GM21447 (cell line): ENCODE measurements at regions not wholly inside any gene's neighbourhood (a gene's known extent, or its start where the extent isn't known, plus 50 kb on each side); places are given as distances from the start of the nearest gene placed in this dataset.
"Not testable (repeated sequence)": the region's sequence is repeated elsewhere in the genome, so short reads cannot be mapped to it uniquely, and the experiment has no call there.

Source experiments
- ATAC-seq: cut with Tn5 transposase; IDR thresholded peaks from one replicate; pipeline ENCODE4 v1.9.1; 2021; ENCODE audit not compliant: unreplicated experiment

DNA sequence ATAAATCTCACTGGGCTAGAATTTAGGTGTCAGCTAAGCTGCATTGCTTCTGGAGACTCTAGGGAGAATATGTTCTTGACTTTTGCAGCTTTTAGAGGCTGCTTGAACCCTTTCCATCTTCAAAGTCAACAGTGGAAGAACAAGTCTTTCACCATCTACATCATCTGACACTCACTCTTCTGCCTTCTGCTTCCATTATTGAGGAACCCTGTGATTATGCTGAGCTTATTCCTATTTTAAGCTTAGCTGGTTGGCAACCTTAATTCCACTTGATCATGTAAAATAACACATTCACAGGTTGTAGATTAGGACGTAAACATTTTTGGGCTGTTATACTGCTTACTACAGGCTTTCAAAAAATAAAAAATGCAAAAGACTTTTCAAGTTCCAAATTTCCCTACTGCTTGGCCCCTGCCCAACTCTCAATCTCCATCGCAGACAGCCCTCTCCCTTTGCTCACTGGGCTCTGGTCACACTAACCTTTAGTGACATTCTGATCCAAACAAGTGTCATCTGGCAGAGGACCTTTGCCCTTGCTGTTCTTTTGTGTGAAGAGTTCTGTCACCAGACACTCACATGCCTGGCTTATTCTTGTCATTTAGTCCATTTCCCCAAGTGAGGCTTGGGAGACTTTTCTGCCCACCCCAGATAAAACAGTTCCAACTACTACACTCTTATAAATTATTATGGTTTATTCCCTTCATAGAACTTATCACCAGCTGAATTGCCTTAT lies 1056.0 kb downstream of the STIM2 start:
- ATAC-seq, result no peak

DNA sequence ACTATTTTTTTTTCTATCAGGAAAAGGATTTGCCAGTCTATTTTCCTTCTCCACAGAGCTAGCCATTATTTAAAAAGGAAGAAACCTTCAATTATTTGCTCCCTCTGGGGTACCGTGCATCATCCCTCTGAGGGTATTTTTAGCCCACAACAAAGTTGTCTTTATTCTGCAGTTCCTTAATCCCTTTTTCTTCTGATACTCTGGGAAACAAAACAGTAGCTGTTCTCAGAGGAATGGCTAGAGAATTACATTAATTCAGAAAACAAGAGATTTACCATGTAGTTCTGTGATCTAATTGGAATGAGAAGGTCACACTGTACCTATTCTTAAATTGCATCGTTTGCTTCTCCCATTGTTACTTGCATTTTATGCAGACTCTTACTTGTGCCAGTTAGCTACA lies 1056.7 kb downstream of the STIM2 start:
- ATAC-seq, result no peak

DNA sequence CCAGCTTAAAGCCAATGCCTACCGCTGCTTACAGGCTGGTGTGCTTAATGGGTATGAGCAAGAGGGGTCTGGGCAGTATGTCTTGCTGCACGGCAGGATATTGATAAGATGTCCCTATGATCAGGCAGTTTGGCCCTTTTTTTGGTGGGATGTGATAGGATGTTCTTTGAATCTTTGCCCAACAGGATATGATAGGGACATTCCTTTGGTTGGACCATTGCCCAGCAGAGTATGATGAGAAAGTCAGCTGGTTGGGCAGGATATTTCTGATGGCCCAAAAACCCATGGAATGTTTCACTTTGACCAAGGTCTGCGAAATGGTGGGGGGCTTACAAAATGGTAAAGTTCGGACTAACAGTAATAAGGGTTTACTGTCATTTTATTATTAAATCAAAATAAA lies 1060.6 kb downstream of the STIM2 start:
- no peak for ATAC-seq

DNA sequence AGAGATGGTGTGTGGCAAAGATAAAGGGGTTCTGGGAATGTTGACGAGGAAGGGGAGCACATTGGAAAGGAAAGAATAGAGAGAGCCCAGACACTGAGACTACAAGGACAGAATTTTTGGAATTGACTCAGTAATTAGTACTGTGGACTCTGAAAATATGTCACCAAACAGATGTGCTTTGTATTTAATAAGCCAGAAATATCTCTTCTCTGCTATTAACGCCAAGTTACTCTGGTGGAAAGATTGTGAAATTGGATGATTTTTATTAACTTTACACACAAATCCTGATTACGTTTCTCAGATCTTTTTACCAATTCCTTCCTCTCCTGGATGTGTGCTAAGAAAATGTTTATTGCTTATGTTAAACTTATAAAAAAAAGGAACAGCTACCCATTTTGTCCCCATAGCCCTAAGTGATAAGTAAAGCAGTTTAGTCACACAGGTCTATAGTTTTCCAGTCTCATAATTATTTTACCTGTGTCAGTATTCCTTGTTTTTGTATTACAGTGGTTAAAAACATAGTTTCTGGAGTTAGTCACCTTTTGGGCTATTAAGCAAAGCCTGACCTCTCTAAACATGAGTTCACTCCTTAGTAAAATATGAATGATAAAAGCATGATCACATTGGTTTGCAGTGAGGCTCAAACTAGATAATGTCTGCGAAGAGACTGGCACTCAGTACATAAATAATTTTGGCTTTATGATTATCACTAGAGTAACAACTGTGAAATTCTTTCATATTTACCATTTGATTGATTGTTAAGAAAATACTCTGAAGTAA lies 1068.3 kb downstream of the STIM2 start:
- ATAC-seq, result no peak

DNA sequence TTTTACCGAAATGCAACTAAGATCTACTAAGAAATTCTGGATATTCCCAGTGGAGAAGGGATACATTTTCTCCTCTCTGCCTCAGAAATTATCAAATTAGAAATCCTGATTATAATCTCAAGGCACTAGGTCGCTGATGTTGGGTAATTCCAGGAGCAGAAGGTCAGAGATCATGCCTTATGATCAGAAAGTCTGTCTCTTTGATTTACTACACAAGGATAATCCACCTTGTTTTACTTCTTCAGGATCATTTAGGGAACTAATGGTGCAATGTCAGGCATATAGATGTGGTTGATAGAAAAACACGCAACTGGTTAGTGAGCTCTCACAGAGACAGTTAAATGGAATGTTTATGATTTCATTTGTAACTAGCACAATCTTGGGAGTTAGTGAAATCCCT lies 1069.7 kb downstream of the STIM2 start:
- no peak for ATAC-seq

DNA sequence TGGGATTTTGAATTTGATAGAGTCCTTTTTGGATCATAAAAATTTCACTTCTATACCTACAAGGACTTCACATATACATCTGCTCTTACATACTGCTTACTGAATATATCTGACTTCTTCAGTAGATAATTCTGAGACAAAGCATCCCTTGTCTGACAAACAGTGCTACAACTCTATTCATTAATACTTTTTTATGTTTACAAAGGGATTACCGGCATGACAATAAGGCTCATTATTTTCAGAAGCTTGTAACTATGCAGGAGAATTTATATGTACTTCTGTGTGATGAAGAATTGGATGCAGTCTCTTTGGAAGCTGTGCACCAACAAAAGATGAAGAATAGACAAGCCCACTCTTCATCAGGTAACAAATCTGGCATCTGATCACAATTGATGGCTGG lies 1070.3 kb downstream of the STIM2 start:
- ATAC-seq, result no peak

DNA sequence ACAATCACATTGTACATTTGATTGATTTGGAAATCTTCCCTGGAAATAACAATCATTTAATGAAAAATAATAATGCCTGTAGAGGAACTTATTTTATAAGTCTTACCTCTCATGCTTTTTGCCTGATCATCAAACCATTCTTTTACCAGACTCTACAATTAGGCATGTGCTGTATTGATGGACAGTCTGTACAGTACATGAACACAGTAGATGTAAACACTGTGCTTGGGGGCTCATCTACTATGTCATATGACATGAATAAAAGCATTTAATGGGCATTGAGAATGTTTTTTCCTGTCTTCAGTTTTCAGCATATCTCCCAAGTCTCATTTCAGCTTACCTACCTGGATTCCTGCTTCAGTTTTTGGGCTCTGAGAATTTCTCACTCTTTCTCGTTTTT lies 1070.9 kb downstream of the STIM2 start:
- no peak for ATAC-seq

DNA sequence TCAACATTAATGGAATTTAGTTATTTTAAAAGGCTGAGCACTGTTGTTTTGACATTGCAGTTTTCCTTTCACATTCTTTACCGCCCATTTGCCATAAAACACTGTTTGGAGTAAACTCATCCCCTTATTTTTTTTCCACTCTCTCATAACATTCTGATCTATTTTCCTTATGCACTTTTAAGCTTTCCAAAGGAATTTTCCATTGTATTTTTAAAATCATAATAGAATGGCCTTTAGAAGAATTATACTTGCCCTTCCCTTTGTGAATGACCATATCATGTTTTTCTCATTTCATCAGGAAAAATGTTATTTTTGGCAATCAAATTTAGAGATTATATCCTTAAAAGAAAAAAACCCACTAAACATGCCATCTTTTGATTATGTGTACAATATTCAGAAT lies 1074.2 kb downstream of the STIM2 start:
- no peak for ATAC-seq

DNA sequence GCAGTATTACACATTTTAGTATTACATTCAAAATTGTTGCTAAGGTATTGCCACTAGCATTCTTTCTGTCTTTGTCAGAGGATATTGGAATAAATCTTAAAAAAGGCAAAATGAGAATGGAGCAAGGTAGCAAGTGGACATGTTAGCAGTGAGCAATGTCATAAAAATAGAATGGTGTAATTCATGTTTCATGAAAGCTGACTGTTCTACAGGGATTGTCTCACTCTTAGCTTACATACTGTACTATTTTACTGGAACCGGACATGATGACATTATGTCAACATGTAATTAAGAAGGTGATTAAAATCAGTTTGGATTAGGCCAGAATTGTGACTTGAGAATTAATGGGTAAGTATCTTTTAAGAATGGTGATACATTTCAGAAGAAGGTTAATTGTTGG lies 1086.2 kb downstream of the STIM2 start:
- ATAC-seq, result no peak

DNA sequence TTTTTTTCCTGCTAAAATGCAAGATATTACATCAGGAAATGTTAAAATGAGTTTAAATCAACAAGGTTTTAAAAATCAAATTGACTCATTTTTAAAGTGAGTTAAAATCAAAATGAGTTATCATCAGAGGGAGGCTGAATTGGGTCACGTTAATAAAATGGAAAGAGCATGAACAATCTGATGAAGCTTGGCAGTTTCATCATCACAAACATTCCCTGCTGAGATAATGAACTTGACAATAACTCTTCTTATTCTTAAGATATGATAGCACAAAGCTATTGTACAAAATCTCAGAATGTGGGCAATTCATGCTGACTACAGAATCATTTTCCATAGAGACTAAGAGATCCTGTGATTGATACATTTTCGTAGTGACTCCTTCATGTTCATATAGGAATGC lies 1086.7 kb downstream of the STIM2 start:
- no peak for ATAC-seq

DNA sequence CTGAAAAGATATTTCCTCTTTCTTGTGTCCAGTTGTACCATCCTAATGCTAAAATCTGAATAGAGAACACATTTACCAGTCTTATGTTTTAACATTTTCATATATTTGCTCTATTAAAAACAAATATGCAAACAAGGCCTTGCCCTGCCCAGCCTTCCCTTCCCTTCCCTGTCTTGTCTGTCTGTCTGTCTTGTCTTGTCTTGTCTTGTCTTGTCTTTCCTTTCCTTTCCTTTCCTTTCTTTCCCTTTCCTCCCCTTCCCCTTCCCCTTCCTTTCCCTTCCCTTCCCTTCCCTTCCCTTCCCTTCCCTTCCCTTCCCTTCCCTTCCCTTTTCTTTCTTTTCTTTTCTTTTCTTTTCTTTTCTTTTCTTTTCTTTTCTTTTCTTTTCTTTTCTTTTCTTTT lies 1103.5 kb downstream of the STIM2 start:
- ATAC-seq, result no peak

DNA sequence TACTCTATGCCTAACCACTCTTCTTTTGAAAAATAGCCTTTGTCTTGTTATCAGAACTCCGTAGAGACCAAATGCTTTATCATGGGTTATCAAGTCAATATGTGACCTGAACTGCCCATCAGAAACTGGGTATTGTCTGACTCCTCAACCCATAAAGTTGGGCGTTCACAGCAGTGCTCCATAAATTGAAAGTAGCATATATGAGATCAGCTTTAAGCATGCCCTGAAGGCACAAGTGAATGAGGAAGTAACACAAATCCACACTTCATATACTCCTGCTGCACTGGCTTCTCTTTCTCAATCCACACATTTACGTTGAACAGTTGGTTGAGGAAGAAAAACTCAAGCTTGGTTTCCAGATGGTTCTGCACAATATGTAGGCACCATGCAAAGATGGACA lies 1106.0 kb downstream of the STIM2 start:
- ATAC-seq, result no peak

DNA sequence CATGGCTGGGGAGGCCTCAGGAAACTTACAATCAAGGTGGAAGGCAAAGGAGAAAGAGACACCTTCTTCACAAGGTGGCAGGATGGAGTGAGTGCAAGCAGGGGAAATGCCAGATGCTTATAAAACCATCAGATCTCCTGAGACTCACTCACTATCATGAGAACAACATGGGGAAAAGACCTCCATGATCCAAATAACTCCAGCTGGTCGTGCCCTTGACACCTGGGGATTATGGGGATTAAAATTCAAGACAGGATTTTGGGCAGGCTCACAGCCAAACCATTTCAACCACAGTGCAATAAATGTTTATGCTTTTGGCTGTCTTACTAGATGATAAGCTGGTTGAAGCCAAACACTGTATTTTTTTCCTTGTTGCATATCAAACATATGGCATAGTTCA lies 1112.4 kb downstream of the STIM2 start:
- no peak for ATAC-seq

DNA sequence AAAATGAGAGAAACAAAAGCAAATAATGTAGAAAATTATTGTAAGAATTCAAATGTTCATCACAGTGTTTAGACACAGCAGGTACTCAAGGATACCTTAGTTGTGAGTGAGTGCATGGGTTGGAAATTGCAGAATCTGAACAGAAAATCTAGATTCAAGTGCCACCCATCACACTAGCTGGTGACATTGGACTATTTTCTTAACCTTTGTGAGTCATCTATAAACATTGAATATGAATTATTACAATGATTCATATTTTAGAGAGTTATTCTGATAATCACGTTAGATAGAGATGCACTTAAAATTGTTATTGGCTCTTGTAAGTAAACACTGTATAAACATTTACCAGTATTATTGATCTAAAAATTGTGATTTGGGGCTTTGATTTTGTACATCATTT lies 1113.1 kb downstream of the STIM2 start:
- ATAC-seq, result no peak

DNA sequence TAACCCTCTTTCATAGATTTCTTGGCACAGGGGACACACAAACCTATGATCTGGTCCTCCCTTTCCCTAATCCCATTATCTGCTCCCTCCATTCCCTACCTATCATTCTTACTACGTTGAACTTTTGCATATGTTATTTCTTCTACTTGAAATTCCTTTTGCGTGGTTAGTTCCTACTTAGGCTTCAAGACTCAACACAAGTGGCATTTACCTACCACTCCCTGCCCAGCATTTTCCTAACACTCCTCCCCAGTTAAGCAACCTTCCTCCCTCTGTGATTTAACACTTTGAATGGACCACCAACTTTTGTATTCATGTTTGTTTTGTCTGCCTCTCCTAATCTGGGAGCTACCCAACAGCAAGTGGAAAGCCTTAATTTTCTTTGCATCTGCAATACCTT lies 1113.7 kb downstream of the STIM2 start:
- no peak for ATAC-seq

DNA sequence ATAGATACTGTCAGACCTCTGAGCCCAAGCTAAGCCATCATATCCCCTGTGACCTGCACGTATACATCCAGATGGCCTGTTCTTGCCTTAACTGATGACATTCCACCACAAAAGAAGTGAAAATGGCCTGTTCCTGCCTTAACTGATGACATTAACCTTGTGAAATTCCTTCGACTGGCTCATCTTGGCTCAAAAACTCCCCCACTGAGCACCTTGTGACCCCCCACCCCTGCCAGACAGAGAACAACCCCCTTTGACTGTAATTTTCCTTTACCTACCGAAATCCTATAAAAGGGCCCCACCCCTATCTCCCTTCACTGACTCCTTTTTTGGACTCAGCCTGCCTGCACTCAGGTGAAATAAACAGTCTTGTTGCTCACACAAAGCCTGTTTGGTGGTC lies 1114.2 kb downstream of the STIM2 start:
- ATAC-seq, result not testable (repeated sequence)

DNA sequence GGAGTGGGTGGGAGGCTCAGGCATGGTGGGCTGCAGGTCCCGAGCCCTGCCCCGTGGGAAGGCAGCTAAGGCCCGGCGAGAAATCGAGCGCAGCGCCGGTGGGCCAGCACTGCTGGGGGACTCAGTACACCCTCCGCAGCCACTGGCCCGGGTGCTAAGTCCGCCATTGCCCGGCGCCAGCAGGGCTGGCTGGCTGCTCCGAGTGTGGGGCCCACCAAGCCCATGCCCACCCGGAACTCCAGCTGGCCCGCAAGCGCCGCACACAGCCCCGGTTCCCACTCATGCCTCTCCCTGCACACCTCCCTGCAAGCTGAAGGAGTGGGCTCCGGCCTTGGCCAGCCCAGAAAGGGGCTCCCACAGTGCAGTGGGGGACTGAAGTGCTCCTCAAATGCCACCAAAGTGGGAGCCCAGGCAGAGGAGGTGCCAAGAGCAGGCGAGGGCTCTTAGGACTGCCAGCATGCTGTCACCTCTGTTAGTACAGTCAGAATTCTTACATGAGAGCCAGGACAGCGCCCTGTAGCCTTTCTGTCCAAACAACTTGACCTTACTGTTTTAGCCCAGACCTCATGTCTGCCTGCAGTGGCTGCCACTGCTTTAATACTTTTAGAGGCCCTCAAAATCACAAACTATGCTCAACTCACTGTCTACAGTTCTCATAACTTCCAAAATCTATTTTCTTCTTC lies 1117.9 kb downstream of the STIM2 start:
- not testable (repeated sequence) for ATAC-seq

DNA sequence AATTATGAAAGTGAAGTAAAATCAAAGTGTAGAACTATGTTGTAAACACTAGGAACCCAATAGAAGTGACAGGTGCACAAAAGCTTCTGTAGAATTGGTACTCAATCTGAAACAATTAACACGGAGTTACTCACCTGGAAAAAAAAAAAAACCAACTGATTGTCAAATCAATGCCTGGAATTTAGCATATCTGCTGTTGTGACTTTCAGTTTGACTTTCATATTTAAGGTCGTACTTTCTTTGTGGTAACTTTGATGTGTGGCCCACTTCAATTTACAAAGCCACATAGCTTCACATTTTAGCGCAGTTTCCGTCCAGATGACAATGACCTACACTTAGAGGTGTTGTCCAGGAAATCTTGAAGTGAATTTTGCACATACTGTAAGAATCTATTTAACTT lies 1124.9 kb downstream of the STIM2 start:
- ATAC-seq, result no peak

DNA sequence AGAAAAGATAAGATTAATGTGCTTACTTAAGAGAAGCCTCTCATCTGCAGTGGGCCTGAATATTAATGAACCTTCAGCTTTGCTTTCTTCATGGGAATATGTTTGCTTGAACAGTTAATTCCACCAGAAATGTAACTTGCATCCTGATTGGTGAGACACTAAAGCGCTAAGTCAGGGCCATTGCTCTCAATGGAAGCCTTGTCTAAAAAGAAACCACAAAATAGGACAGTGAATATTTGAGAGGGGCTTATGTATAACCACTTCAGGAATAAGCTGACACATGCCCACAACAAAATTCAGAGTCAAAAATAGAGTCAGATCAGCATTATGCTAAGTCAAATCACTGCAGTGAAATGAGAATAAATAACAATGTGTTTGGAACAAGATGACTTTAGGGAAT lies 1125.8 kb downstream of the STIM2 start:
- ATAC-seq, result no peak

DNA sequence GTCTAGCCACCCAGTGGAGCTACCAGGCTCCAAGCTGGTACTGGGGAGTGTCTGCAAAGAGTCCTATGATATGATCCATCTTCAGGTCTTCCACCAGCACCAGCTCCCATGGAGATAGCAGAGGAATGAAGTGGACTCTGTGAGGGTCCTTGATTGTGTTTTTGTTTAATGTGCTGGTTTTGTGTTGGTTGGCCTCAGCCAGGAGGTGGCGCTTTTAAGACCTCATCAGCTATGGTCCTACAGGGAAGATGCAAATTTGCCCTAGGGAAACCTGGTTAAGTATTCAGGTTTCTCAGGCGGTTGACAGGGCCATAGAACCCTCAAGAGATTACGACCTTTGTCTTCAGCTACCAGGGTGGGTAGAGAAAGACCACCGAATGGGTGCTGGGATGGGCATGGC lies 1141.1 kb downstream of the STIM2 start:
- ATAC-seq, result no peak

DNA sequence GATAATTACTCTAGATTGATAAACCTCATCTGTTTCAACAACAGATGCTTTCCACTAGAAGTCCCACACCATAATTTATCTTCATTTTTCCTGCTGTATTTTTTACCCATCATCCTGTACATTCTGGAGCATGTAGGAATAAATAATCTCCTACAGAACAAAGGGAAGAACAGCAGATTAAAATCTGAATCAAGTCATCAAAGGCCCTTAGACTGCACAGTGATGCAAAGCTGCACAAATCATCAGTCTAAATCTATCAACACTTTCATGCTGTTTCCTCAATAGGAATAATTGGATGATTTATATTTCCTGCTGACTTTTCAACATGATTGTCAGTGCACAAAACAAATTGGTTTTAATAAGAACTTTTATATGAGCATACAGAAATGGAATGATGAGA lies 1143.9 kb downstream of the STIM2 start:
- no peak for ATAC-seq

DNA sequence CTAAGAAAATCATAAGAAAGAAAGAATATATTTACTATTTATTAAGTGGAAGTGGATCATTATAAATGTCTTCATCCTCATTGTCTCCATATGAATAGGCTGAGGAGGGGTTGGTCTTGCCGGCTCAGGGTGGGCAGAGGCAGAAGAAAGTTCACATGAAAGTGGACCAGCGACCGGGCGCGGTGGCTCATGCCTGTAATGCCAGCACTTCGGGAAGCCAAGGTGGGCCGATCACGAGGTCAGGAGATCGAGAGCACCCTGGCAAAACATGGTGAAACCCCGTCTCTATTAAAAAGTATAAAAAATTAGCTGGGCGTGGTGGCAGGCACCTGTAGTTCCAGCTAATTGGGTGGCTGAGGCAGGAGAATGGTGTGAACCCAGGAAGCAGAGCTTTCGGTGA lies 1145.4 kb downstream of the STIM2 start:
- ATAC-seq, result no peak
